ENCODE measurements at regions not wholly inside any gene's neighbourhood (a gene's known extent, or its start where the extent isn't known, plus 50 kb on each side); places are given as distances from the start of the nearest gene placed in this dataset.

- intact Hi-C loops (cut with DNase I) = loop anchor here (10.0 kb wide), 1 partner anchor 185 kb away; no protein-coding TSS in a partner anchor
- no peak for TF ChIP-seq CTCF (IDR thresholded peaks at IDR 0.05)
- no peaks in the 10 kb centered on the region for H3K36me3 ChIP-seq
Observed at GRCh38 chr11:15829312-15829711, 527.0 kb downstream of the SOX6 start.

GRCh38 chr11:15830741-15831428 lies 525.5 kb downstream of the SOX6 start:
- TF ChIP-seq CTCF (IDR thresholded peaks at IDR 0.05) = no peak
- H3K27me3 ChIP-seq = no peaks in the 10 kb centered on the region
- intact Hi-C loops (cut with DNase I) = loop anchor here (10.0 kb wide), 1 partner anchor 774 kb away; no protein-coding TSS in a partner anchor
- no peaks in the 10 kb centered on the region for H3K9me3 ChIP-seq
- no peaks in the 10 kb centered on the region for H3K36me3 ChIP-seq
- H3K9ac ChIP-seq (ENCODE audit: low read depth in 2 of 2, low read length in 2 of 2) = no peak overlapping the region
- H3K4me1 ChIP-seq = no peaks in the 10 kb centered on the region
- DNase-seq = no peak
- no peak overlapping the region for H3K4me3 ChIP-seq
- no peak overlapping the region for H3K27ac ChIP-seq

More at GRCh38 chr11:15829312-15829711, 527.0 kb downstream of the SOX6 start:
- Histone ChIP-seq H3K4me3 (no peak overlapping the region), H3K9me3 (no peaks in the 10 kb centered on the region), H3K4me1 (no peaks in the 10 kb centered on the region), H3K9ac (ENCODE audit: low read depth in 2 of 2, low read length in 2 of 2) (no peak overlapping the region), H3K27ac (no peak overlapping the region), H3K27me3 (no peaks in the 10 kb centered on the region)
- no peak for DNase-seq

- Histone ChIP-seq H3K9ac (ENCODE audit: low read depth in 2 of 2, low read length in 2 of 2) (no peak overlapping the region), H3K4me1 (peaks cover 6% of the 10 kb centered on the region), H3K4me3 (no peak overlapping the region), H3K9me3 (no peaks in the 10 kb centered on the region), H3K36me3 (no peaks in the 10 kb centered on the region), H3K27me3 (no peaks in the 10 kb centered on the region), H3K27ac (no peak overlapping the region)
- DNase-seq = no peak
- TF ChIP-seq CTCF (IDR thresholded peaks at IDR 0.05) = no peak
- intact Hi-C loops (cut with DNase I) = loop anchor here (10.0 kb wide), 1 partner anchor 769 kb away; no protein-coding TSS in a partner anchor
Observed at GRCh38 chr11:15835788-15836411, 520.4 kb downstream of the SOX6 start.

GRCh38 chr11:15836795-15837194 lies 519.6 kb downstream of the SOX6 start:
- no peak for DNase-seq
- no peak for TF ChIP-seq CTCF (IDR thresholded peaks at IDR 0.05)
- Histone ChIP-seq H3K9me3 (no peaks in the 10 kb centered on the region), H3K36me3 (no peaks in the 10 kb centered on the region), H3K27me3 (no peaks in the 10 kb centered on the region), H3K27ac (no peak overlapping the region), H3K4me3 (no peak overlapping the region), H3K9ac (ENCODE audit: low read depth in 2 of 2, low read length in 2 of 2) (no peak overlapping the region), H3K4me1 (peaks cover 6% of the 10 kb centered on the region)
- intact Hi-C loops (cut with DNase I) = loop anchor here (10.0 kb wide), 1 partner anchor 768 kb away; no protein-coding TSS in a partner anchor

- DNase-seq = peak; percentile 55
Observed at GRCh38 chr11:15837901-15838489, 518.4 kb downstream of the SOX6 start.

More at GRCh38 chr11:15837901-15838489, 518.4 kb downstream of the SOX6 start:
- Histone ChIP-seq H3K4me3 (no peak overlapping the region), H3K4me1 (peaks cover 6% of the 10 kb centered on the region), H3K9ac (ENCODE audit: low read depth in 2 of 2, low read length in 2 of 2) (no peak overlapping the region), H3K27ac (peak overlapping the region; percentile 47), H3K9me3 (no peaks in the 10 kb centered on the region), H3K36me3 (no peaks in the 10 kb centered on the region), H3K27me3 (no peaks in the 10 kb centered on the region)
- intact Hi-C loops (cut with DNase I) = loop anchor here (10.0 kb wide), 1 partner anchor 767 kb away; no protein-coding TSS in a partner anchor
- no peak for TF ChIP-seq CTCF (IDR thresholded peaks at IDR 0.05)
